ENCODE measurements at regions not wholly inside any gene's neighbourhood (a gene's known extent, or its start where the extent isn't known, plus 50 kb on each side); places are given as distances from the start of the nearest gene placed in this dataset.

GRCh38 chr4:20624793-20625374, 75.4 kb upstream of the PACRGL start:
- no peak for TF ChIP-seq POLR2A (IDR thresholded peaks at IDR 0.05; ENCODE audit: low read depth, low read length)
- no peak for TF ChIP-seq FOS (IDR thresholded peaks at IDR 0.05; ENCODE audit: borderline replicate concordance, insufficient read depth, low read length)
- TF ChIP-seq MYC (IDR thresholded peaks at IDR 0.05; ENCODE audit: low read depth, low read length) = no peak
- no peak for TF ChIP-seq JUN (IDR thresholded peaks at IDR 0.05; ENCODE audit: borderline replicate concordance, insufficient read depth, insufficient read length, low read depth)
- TF ChIP-seq, protein P1, sequence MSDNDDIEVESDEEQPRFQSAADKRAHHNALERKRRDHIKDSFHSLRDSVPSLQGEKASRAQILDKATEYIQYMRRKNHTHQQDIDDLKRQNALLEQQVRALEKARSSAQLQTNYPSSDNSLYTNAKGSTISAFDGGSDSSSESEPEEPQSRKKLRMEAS (IDR thresholded peaks at IDR 0.05; ENCODE audit: insufficient read depth, insufficient read length) = no peak
- TF ChIP-seq POLR2AphosphoS5 (IDR thresholded peaks at IDR 0.05; ENCODE audit: insufficient read depth, low read depth, low read length) = no peak
- TF ChIP-seq CTCF (IDR thresholded peaks at IDR 0.05; ENCODE audit: extremely low read depth in 1 of 2, insufficient read depth in 1 of 2, low read depth in 1 of 2, low read length in 2 of 2) = no peak
- TF ChIP-seq GATA2 (IDR thresholded peaks at IDR 0.05; ENCODE audit: insufficient read depth, insufficient read length, low read depth, low read length) = no peak
- TF ChIP-seq EZH2 (IDR thresholded peaks at IDR 0.05; ENCODE audit: borderline replicate concordance, low read depth, low read length, severe bottlenecking) = no peak
- POLR2A ChIA-PET = no interaction called here
- Histone ChIP-seq H3K4me2 (ENCODE audit: insufficient read depth, low read length) (no peak overlapping the region), H3K79me2 (ENCODE audit: control insufficient read depth, insufficient read depth, low read length) (no peaks in the 10 kb centered on the region), H2AFZ (ENCODE audit: low read depth, low read length) (no peak overlapping the region), H3K4me3 (replicated peaks in 1 of 3; ENCODE audit: insufficient read depth in 1 of 3, low read depth in 1 of 3, low read length in 3 of 3) (no peak overlapping the region), H3K9ac (replicated peaks; ENCODE audit: extremely low read depth, insufficient read depth, low read length) (no peak overlapping the region), H4K20me1 (replicated peaks; ENCODE audit: control insufficient read depth, extremely low read depth, insufficient read depth, low read length) (no peaks in the 10 kb centered on the region), H3K4me1 (ENCODE audit: control insufficient read depth, extremely low read depth, insufficient read depth, low read length) (no peaks in the 10 kb centered on the region), H3K27ac (ENCODE audit: insufficient read depth, low read depth, low read length) (no peak overlapping the region), H3K9me3 (replicated peaks; ENCODE audit: control insufficient read depth, insufficient read depth, low read length) (no peaks in the 10 kb centered on the region), H3K36me3 (ENCODE audit: control insufficient read depth in 2 of 2, extremely low read depth in 1 of 2, insufficient read depth in 2 of 2, low read length in 2 of 2) (no peaks in the 10 kb centered on the region), H3K9me1 (replicated peaks; ENCODE audit: control insufficient read depth, extremely low read depth, insufficient read depth, low read length) (no peaks in the 10 kb centered on the region), H3K27me3 (ENCODE audit: control insufficient read depth in 2 of 2, insufficient read depth in 2 of 2, low read length in 2 of 2) (no peaks in the 10 kb centered on the region)
- intact Hi-C loops (cut with micrococcal nuclease) = no loop called here
- peak; percentile 38 for DNase-seq (ENCODE audit: low read depth, low spot score)
- BruUV-seq (replicated peaks) = no TSS peak
- dilution Hi-C loops (cut with MboI; ENCODE audit: extremely low pct_ligation_motif_present, low sequenced_read_pairs) = no loop called here
- no peak for FAIRE-seq
- CTCF ChIA-PET = interaction anchor here (1.5 kb wide), 1 partner anchor 10 kb away, joined by 5 read pairs; no protein-coding TSS in a partner anchor

Data from endothelial cell of umbilical vein (primary cell).